ENCODE measurements at regions not wholly inside any gene's neighbourhood (a gene's known extent, or its start where the extent isn't known, plus 50 kb on each side); places are given as distances from the start of the nearest gene placed in this dataset.

DNA sequence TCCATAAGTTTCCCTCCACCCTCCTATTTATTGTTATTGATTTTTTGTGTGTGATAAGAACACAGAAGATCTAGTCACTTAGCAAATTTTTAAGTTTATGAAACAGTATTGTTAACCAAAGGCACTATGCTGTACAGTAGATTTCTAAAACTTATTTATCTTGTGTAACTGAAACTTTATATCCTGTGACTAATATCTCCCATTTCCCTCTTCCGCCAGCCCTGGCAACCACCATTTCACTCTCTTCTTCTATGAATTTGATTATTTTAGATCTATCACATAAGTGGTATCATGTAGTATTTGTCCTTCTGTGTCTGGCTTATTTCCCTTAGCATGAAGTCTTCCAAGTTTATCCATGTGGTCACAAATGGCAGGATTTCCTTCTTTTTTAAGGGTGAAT, 144.3 kb upstream of the INHBA start:
- H3K4me3 Mint-ChIP-seq = no peak overlapping the region
- no peaks in the 10 kb centered on the region for H3K36me3 ChIP-seq (ENCODE audit: control insufficient read depth, insufficient read depth, low read length)
- 86% methylated on average over 1 of the region's 1 CpG; no CpG with 5 or more reads in 1 of the 2 experiments for WGBS, 2 experiments (ENCODE audit: insufficient coverage in 1 of 2, insufficient read length in 1 of 2)
- no peak overlapping the region for H3K27ac Mint-ChIP-seq
- H3K27me3 Mint-ChIP-seq (ENCODE audit: insufficient read depth) = no peaks in the 10 kb centered on the region
- H3K27ac ChIP-seq (ENCODE audit: low read depth, low read length) = no peak overlapping the region
- no peaks in the 10 kb centered on the region for H3K36me3 Mint-ChIP-seq (ENCODE audit: low read depth)
- no peaks in the 10 kb centered on the region for H3K4me1 ChIP-seq (ENCODE audit: control insufficient read depth, insufficient read depth, low read length)
- DNase-seq = no peak
- no peak overlapping the region for H3K9ac ChIP-seq (ENCODE audit: extremely low read depth, low read length, poor library complexity, severe bottlenecking)
- H3K4me1 Mint-ChIP-seq = no peaks in the 10 kb centered on the region
- no peaks in the 10 kb centered on the region for H3K27me3 ChIP-seq (ENCODE audit: control insufficient read depth, insufficient read depth, low read length, poor library complexity, severe bottlenecking)
- H3K9me3 ChIP-seq (ENCODE audit: control insufficient read depth, low read length) = no peaks in the 10 kb centered on the region
- H3K4me3 ChIP-seq (ENCODE audit: low read length) = no peak overlapping the region
- no peaks in the 10 kb centered on the region for H3K9me3 Mint-ChIP-seq
- TF ChIP-seq, protein P1, sequence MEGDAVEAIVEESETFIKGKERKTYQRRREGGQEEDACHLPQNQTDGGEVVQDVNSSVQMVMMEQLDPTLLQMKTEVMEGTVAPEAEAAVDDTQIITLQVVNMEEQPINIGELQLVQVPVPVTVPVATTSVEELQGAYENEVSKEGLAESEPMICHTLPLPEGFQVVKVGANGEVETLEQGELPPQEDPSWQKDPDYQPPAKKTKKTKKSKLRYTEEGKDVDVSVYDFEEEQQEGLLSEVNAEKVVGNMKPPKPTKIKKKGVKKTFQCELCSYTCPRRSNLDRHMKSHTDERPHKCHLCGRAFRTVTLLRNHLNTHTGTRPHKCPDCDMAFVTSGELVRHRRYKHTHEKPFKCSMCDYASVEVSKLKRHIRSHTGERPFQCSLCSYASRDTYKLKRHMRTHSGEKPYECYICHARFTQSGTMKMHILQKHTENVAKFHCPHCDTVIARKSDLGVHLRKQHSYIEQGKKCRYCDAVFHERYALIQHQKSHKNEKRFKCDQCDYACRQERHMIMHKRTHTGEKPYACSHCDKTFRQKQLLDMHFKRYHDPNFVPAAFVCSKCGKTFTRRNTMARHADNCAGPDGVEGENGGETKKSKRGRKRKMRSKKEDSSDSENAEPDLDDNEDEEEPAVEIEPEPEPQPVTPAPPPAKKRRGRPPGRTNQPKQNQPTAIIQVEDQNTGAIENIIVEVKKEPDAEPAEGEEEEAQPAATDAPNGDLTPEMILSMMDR (conservative IDR thresholded peaks at IDR 0.05) = no peak

DNA sequence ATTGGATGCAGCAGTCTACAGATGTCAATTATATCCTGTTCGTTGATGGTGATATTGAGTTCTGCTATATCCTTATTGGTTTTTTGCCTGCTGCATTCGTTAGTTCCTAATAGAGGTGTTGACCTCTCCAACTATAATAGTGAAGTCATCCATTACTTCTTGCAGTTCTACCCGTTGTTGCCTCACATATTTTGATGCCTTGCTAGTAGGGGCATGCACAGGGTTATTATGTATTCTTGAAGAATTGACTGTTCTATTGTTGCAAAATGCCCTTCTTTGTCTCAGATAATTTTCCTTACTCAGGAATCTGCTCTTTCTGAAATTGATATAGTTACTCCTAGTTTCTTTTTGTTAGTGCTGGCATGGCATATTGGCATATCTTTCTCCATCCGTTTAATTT, 140.1 kb upstream of the INHBA start:
- no peaks in the 10 kb centered on the region for H3K4me1 Mint-ChIP-seq
- 93% methylated on average over 4 of the region's 4 CpGs; no CpG with 5 or more reads in 1 of the 2 experiments for WGBS, 2 experiments (ENCODE audit: insufficient coverage in 1 of 2, insufficient read length in 1 of 2)
- H3K36me3 Mint-ChIP-seq (ENCODE audit: low read depth) = no peaks in the 10 kb centered on the region

DNA sequence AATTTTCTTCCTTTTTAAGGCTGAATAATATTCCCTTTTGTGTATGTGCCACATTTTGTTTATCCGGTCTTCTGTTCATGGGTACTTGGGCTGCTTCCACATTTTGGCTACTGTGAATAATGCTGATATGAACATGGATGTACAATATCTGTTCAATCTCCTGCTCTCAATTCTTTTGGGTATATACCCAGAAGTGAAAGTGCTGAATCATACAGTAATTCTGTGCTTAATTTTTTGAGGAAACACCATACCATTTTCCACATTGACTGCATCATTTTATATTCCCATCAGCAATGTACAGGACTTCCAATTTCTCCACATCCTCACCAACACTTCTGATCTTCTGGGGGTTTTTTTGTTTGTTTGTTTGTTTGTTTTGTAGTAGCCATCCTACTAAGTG, 135.0 kb upstream of the INHBA start:
- Histone ChIP-seq H3K36me3 (ENCODE audit: control insufficient read depth, insufficient read depth, low read length) (no peaks in the 10 kb centered on the region), H3K27me3 (ENCODE audit: control insufficient read depth, insufficient read depth, low read length, poor library complexity, severe bottlenecking) (peaks cover 17% of the 10 kb centered on the region), H3K4me1 (ENCODE audit: control insufficient read depth, insufficient read depth, low read length) (peaks cover 4% of the 10 kb centered on the region), H3K9ac (ENCODE audit: extremely low read depth, low read length, poor library complexity, severe bottlenecking) (no peak overlapping the region), H3K27ac (ENCODE audit: low read depth, low read length) (no peak overlapping the region), H3K4me3 (ENCODE audit: low read length) (no peak overlapping the region), H3K9me3 (ENCODE audit: control insufficient read depth, low read length) (no peaks in the 10 kb centered on the region)
- no peak overlapping the region for H3K27ac Mint-ChIP-seq
- H3K36me3 Mint-ChIP-seq (ENCODE audit: low read depth) = no peaks in the 10 kb centered on the region
- TF ChIP-seq, protein P1 (conservative IDR thresholded peaks at IDR 0.05) = no peak
- peaks cover 18% of the 10 kb centered on the region for H3K27me3 Mint-ChIP-seq (ENCODE audit: insufficient read depth)
- no peak overlapping the region for H3K4me3 Mint-ChIP-seq
- H3K9me3 Mint-ChIP-seq = no peaks in the 10 kb centered on the region
- peaks cover 8% of the 10 kb centered on the region for H3K4me1 Mint-ChIP-seq
- WGBS, 2 experiments (ENCODE audit: insufficient coverage in 1 of 2, insufficient read length in 1 of 2) = 100% methylated on average over 1 of the region's 1 CpG; no CpG with 5 or more reads in 1 of the 2 experiments
- DNase-seq = no peak

More for the DNA sequence above, 140.1 kb upstream of the INHBA start:
- Histone ChIP-seq H3K27ac (ENCODE audit: low read depth, low read length) (no peak overlapping the region), H3K4me3 (ENCODE audit: low read length) (no peak overlapping the region), H3K9me3 (ENCODE audit: control insufficient read depth, low read length) (no peaks in the 10 kb centered on the region), H3K36me3 (ENCODE audit: control insufficient read depth, insufficient read depth, low read length) (no peaks in the 10 kb centered on the region), H3K27me3 (ENCODE audit: control insufficient read depth, insufficient read depth, low read length, poor library complexity, severe bottlenecking) (no peaks in the 10 kb centered on the region), H3K4me1 (ENCODE audit: control insufficient read depth, insufficient read depth, low read length) (no peaks in the 10 kb centered on the region), H3K9ac (ENCODE audit: extremely low read depth, low read length, poor library complexity, severe bottlenecking) (no peak overlapping the region)
- Mint-ChIP-seq H3K9me3 (no peaks in the 10 kb centered on the region), H3K4me3 (no peak overlapping the region), H3K27ac (no peak overlapping the region), H3K27me3 (ENCODE audit: insufficient read depth) (no peaks in the 10 kb centered on the region)
- TF ChIP-seq, protein P1 (conservative IDR thresholded peaks at IDR 0.05) = no peak
- no peak for DNase-seq

Data from endodermal cell (in vitro differentiated cells).